ENCODE measurements at regions not wholly inside any gene's neighbourhood (a gene's known extent, or its start where the extent isn't known, plus 50 kb on each side); places are given as distances from the start of the nearest gene placed in this dataset.
"Not testable (repeated sequence)": the region's sequence is repeated elsewhere in the genome, so short reads cannot be mapped to it uniquely, and the experiment has no call there.

DNA sequence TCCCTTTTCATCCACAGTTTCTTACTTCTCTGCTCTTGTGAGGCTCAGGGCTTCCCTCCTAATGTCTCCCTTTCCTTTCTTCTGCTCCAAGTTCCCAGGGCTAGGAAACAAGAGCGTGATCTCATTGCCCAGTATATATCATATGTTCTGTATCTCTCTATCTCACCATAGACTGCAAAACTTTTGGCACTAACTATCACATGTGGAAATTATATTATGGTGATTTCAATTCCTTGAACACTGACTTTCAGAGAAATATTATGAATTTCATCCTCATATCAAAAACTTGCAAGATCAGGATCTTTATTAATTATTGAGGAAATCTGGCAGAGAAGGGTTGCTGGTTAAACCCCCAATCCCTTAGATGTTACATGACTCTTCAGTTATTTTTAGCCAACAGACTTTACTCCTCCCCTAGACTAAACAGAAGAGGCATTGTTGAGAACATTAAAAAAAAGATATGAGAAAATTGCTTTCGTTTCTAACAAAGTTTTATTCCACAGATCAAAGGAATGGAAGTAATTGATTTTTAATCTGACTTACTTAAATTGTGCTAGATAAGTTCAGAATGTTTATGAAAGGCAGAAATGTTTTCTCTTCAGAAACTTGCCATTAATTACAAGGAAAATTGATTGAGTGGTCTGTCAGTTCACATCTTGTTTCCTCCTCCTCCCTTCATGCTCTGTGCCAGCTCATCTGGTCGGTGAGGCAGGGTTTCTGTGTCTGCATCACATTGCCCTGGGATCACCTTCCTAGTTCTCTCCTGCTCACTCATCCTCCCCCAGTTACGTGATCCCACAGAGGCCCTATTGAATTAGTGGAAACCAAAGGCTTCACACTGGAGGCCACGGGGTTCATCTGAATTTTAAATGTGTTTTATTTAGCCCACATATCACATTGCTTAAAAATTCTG lies 378.5 kb downstream of the LMO7 start:
- DNase-seq (ENCODE audit: low read depth in 3 of 3) = no peak

DNA sequence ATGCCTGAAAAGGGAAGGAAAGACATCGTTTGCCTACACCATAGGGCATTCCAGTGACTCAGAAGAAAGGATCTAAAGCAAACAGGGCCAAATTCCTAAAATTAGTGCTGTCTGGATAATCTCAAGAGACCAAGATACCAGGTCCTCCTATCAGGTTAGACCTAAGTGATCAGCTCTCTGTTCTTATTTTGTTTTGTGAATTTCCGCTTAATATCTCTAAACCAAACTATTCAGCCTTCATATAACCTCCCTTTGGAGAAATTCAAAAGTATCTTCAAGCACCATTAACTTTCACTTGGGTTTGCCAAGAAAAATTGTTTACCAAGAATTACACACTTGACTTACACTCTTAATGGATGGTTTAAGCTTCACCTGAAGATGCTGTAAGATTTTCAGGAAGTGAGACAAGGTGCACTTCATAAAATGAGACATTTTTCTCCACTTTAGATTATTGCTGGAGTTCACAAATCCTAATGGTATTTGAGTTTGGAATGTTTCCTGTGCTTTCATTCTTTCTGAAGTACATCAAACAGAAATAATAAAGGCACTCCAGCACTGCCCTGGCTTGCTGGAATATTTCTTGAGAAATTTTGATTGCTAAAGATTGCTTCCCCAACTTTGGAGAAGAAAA lies 376.1 kb downstream of the LMO7 start:
- DNase-seq (ENCODE audit: low read depth in 3 of 3) = no peak

DNA sequence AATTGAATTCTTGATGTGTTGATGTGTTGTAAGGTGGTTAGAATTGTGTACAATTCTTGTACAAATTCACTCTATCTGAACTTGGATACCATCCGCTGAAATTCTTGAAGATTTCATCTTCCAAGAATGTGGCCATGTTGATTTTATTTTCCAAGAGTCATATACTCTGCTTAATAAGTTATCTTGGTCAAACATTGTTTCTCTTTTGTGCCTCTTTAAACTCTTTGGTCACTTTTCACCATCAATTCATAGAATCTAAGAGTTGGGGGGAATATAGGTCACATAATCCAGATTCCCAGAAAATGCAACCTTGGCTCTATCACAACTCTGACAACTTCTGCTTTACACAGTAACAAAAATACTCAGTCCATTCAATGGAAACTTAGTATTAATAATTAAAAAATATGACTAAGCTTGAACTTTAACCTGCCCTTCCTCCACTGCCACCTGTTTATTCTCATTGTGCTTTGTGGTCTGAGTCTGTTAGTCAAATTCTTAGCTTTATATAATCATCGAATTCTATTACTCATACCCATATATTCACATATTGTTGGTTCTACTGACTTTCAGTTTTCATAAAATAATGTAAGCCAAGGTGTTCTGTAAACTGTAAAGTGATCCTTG lies 373.2 kb downstream of the LMO7 start:
- no peak for DNase-seq (ENCODE audit: low read depth in 3 of 3)

DNA sequence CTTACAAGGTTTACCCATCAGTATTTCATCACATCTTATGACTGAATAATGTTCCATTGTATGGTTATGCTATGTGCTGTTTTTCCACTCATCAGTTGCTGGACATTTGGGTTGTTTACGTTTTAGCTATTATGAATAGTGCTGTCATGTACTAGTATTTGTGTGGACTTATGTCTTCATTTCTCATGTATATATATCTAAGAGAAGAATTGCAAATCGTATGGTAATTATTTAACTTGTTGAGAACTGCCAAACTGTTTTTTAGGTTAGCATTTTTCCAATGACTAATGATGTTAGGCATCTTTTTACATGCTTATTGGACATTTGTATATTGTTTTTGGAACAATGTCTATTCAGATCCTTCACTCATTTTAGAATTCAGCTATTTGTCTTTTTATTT lies 368.3 kb downstream of the LMO7 start:
- no peak for DNase-seq (ENCODE audit: low read depth in 3 of 3)

DNA sequence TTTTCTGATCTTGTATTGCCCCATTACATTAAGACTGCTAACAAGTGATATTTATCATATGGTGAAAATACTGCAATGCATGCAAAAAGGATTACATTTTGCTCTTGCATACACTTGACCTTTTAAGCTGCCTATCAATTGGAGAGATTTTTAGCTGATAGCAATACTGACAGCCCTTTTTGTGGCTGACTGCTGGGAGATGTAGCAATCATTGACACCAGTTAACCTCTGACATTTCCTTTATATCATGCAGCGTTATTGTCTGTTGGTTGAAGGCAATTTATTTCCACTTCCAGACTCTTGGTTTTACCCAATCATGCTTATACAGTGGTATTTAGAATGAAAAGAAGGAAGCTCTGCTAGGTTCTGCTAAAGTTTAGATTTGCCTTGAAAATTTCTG lies 364.0 kb downstream of the LMO7 start:
- no peak for DNase-seq (ENCODE audit: low read depth in 3 of 3)

GRCh38 chr13:75996582-75996981 lies 360.5 kb downstream of the LMO7 start:
- DNase-seq (ENCODE audit: low read depth in 3 of 3) = no peak

DNA sequence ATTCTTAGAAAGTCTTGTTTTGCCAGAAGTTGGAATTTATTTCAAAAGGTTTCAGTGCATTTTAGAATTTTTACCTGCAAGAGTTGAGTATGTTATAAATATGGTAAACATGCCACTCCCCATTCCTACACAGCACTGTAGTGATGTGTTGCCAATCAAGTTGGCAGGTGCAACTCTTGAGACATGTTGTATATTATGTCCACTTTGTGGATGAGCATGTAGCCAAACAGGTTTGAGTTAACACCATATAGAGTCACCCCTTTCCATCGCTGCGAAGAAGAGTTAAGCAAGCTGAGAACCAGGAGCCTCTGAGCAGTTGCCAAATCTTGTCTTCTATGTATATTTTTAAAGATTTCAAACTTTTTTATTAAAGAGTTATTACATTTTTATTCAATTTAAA lies 359.8 kb downstream of the LMO7 start:
- DNase-seq (ENCODE audit: low read depth in 3 of 3) = no peak

- no peak for DNase-seq (ENCODE audit: low read depth in 3 of 3)
Measured at GRCh38 chr13:75993823-75994222, 357.7 kb downstream of the LMO7 start.

- DNase-seq (ENCODE audit: low read depth in 3 of 3) = no peak
Measured at GRCh38 chr13:75993241-75993640, 357.1 kb downstream of the LMO7 start.

- no peak for DNase-seq (ENCODE audit: low read depth in 3 of 3)
Measured at GRCh38 chr13:75986818-75987217, 350.7 kb downstream of the LMO7 start.

- DNase-seq (ENCODE audit: low read depth in 3 of 3) = no peak
Measured at GRCh38 chr13:75985132-75985531, 349.0 kb downstream of the LMO7 start.

GRCh38 chr13:75978818-75979217 lies 342.7 kb downstream of the LMO7 start:
- DNase-seq (ENCODE audit: low read depth in 3 of 3) = no peak

DNA sequence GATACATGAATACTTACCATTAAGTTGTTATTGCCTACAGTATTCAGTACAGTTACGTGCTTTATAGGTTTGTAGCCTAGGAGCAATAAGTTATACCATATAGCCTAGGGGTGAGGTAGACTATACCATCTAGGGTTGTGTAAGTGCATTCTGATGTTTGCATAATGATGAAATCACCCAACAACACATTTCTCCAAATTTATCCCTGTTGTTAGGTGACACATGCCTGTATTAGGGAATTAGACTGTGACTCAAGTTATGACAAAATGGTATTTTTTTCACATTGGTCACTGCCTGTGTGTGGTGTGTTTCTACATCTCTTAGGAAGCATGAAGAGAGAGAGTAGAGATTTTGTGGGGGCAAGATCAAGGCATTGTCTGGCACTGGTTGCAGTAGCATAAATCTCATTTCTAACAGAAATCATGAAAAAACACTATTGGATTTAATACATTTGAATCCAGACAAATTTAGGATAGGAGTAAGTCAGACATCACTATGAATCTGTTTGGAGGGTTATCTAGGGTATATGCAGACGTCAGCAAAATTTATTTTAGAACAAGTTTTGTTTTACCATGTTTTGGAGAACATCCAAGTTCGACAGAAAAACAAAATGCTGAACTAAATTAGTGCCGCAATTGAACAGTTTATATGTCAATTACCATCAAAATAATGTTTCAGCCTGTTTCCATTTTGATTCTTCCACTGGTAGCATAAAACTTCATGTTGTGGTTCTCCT lies 332.1 kb downstream of the LMO7 start:
- DNase-seq (ENCODE audit: low read depth in 3 of 3) = no peak

DNA sequence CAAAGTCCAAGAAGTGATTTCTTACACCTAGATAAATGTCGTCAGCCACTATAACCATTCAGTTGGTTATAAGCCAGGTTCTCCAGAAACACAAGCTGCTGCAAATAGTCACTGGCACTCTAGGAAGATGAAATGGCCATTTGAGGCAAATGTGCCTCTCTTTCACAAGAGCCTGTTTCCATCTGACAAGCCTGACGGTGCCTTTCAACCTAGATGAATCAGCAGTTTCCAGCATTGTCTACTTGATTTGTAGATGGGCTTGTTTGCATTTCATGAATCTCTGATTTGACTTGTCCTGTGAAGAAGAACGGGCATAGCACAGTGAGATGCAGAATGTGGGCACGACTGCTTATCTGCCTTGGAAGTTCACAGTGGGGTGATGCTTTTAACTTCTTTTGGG lies 327.2 kb downstream of the LMO7 start:
- no peak for DNase-seq (ENCODE audit: low read depth in 3 of 3)

DNA sequence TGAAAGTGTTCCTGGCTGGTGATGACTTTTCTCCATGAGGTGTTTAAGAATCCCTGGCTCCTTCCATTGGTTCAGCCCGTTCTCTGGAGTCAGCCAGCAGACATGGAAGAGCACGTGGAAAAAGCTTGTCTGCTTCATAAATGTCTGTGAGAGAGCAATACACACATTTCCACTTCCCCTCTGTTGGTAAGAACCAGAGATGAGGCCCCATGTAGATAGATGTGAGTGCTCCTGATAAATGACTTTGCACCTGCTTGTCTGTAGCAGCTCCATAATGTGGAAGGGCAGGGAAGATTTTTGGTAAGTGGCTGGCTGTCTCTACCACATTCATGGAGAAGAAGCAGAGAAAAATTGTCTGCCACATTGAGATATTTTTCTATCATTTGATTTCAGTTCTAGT lies 325.8 kb downstream of the LMO7 start:
- DNase-seq (ENCODE audit: low read depth in 3 of 3) = no peak

GRCh38 chr13:75960538-75960994 lies 324.4 kb downstream of the LMO7 start:
- DNase-seq (ENCODE audit: low read depth in 3 of 3) = no peak

- no peak for DNase-seq (ENCODE audit: low read depth in 3 of 3)
Measured at GRCh38 chr13:75959861-75960481, 323.8 kb downstream of the LMO7 start.

DNA sequence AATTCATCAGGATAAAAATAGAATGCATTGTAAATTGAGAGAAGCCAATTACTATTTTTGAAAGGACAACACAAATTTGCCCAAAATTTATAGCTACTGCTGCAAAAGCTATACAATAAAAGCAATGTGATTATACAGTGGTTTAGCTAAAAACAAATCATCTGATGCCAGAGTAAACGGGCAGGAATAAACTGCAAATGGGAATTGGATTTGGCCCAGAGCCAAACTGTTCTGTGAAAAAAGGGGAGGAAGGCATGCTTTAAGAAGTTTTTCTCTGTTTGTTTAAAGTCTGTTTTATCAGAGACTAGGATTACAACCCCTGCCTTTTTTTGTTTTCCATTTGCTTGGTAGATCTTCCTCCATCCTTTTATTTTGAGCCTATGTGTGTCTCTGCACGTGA lies 317.5 kb downstream of the LMO7 start:
- DNase-seq (ENCODE audit: low read depth in 3 of 3) = not testable (repeated sequence)

DNA sequence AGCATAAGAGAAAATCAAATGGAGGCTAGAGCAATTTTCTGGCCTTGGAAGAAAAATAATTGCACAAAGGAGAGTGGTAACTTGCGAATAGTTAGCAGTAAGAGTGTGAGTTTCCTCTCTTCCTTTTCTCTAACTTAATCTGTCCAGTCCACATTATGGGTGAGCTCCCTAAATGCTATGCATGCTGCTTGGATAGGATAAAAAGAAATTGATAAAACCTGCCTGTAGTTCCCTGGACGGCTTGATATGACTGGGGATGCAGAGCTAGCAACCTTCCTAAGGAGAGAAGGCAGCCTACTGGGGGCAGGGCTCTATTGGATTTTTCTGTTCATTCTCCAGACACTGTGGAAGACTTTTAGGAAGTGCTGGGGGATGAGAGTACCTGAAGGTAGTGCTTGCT lies 311.3 kb downstream of the LMO7 start:
- no peak for DNase-seq (ENCODE audit: low read depth in 3 of 3)

GRCh38 chr13:75946536-75947284 lies 310.6 kb downstream of the LMO7 start:
- DNase-seq (ENCODE audit: low read depth in 3 of 3) = no peak

Data from stimulated activated CD4-positive, alpha-beta T cell treated with anti-CD3 and anti-CD28 coated beads, TNF-alpha, amount 100 ng/mL, for 48 hours (primary cell).